ENCODE measurements at regions not wholly inside any gene's neighbourhood (a gene's known extent, or its start where the extent isn't known, plus 50 kb on each side); places are given as distances from the start of the nearest gene placed in this dataset.

GRCh38 chr10:65133652-65134051 is 1612.5 kb downstream of the REEP3 start:
- Histone ChIP-seq H2BK120ac (ENCODE audit: low read depth, low read length) (no peak overlapping the region), H3K4me3 (ENCODE audit: insufficient read depth in 1 of 2, low read depth in 1 of 2, low read length in 2 of 2) (no peak overlapping the region), H3K9ac (ENCODE audit: low read length) (no peak overlapping the region), H3K36me3 (ENCODE audit: control insufficient read depth in 1 of 2, insufficient read depth in 2 of 2, low read depth in 1 of 2, low read length in 2 of 2) (no peaks in the 10 kb centered on the region), H2AK5ac (ENCODE audit: low read length, severe bottlenecking) (no peak overlapping the region), H2BK12ac (ENCODE audit: low read length in 2 of 2) (no peak overlapping the region), H3K4ac (ENCODE audit: low read depth in 1 of 2, low read length in 2 of 2) (no peak overlapping the region), H2BK15ac (ENCODE audit: low read depth, poor library complexity, severe bottlenecking) (no peak overlapping the region), H3K27me3 (ENCODE audit: control insufficient read depth in 1 of 2, insufficient read depth in 1 of 2, low read length in 2 of 2) (no peaks in the 10 kb centered on the region), H4K8ac (ENCODE audit: low read length) (no peak overlapping the region), H3K9me3 (ENCODE audit: control insufficient read depth, low read length) (no peaks in the 10 kb centered on the region), H3K4me2 (ENCODE audit: low read length, poor library complexity, severe bottlenecking) (no peak overlapping the region), H3K4me1 (ENCODE audit: control insufficient read depth, insufficient read depth, low read depth, low read length) (no peaks in the 10 kb centered on the region), H3K79me1 (replicated peaks; ENCODE audit: low read length, poor library complexity, severe bottlenecking) (no peaks in the 10 kb centered on the region), H3K27ac (ENCODE audit: low read length, poor library complexity, severe bottlenecking) (no peak overlapping the region), H3K18ac (ENCODE audit: low read depth in 1 of 2, low read length in 2 of 2) (no peak overlapping the region), H2AFZ (ENCODE audit: low read depth, low read length) (no peak overlapping the region), H3K14ac (ENCODE audit: low read length in 2 of 2) (no peak overlapping the region), H2BK5ac (ENCODE audit: low read depth, low read length, poor library complexity, severe bottlenecking) (no peak overlapping the region), H4K91ac (ENCODE audit: low read length) (no peak overlapping the region), H3K23ac (ENCODE audit: low read length in 2 of 2) (no peak overlapping the region)
- whole genome bisulfite sequencing, result 93% methylated on average over 2 of the region's 5 CpGs
- DNase-seq, result no peak

GRCh38 chr10:65135508-65135907 is 1614.3 kb downstream of the REEP3 start:
- Histone ChIP-seq H4K91ac (ENCODE audit: low read length) (no peak overlapping the region), H3K14ac (ENCODE audit: low read length in 2 of 2) (no peak overlapping the region), H2BK12ac (ENCODE audit: low read length in 2 of 2) (no peak overlapping the region), H3K4ac (ENCODE audit: low read depth in 1 of 2, low read length in 2 of 2) (no peak overlapping the region), H3K27me3 (ENCODE audit: control insufficient read depth in 1 of 2, insufficient read depth in 1 of 2, low read length in 2 of 2) (no peaks in the 10 kb centered on the region), H3K9me3 (ENCODE audit: control insufficient read depth, low read length) (no peaks in the 10 kb centered on the region), H4K8ac (ENCODE audit: low read length) (no peak overlapping the region), H3K27ac (ENCODE audit: low read length, poor library complexity, severe bottlenecking) (no peak overlapping the region), H3K4me2 (ENCODE audit: low read length, poor library complexity, severe bottlenecking) (no peak overlapping the region), H3K36me3 (ENCODE audit: control insufficient read depth in 1 of 2, insufficient read depth in 2 of 2, low read depth in 1 of 2, low read length in 2 of 2) (no peaks in the 10 kb centered on the region), H3K4me3 (ENCODE audit: insufficient read depth in 1 of 2, low read depth in 1 of 2, low read length in 2 of 2) (no peak overlapping the region), H3K79me1 (replicated peaks; ENCODE audit: low read length, poor library complexity, severe bottlenecking) (no peaks in the 10 kb centered on the region), H2BK120ac (ENCODE audit: low read depth, low read length) (no peak overlapping the region), H2BK15ac (ENCODE audit: low read depth, poor library complexity, severe bottlenecking) (no peak overlapping the region), H3K9ac (ENCODE audit: low read length) (no peak overlapping the region), H2AK5ac (ENCODE audit: low read length, severe bottlenecking) (no peak overlapping the region), H2AFZ (ENCODE audit: low read depth, low read length) (no peak overlapping the region), H2BK5ac (ENCODE audit: low read depth, low read length, poor library complexity, severe bottlenecking) (no peak overlapping the region), H3K4me1 (ENCODE audit: control insufficient read depth, insufficient read depth, low read depth, low read length) (no peaks in the 10 kb centered on the region), H3K23ac (ENCODE audit: low read length in 2 of 2) (no peak overlapping the region), H3K18ac (ENCODE audit: low read depth in 1 of 2, low read length in 2 of 2) (no peak overlapping the region)
- no peak for DNase-seq
- 96% methylated on average over 1 of the region's 1 CpG for WGBS

- Histone ChIP-seq H2BK120ac (ENCODE audit: low read depth, low read length) (no peak overlapping the region), H3K4me1 (ENCODE audit: control insufficient read depth, insufficient read depth, low read depth, low read length) (no peaks in the 10 kb centered on the region), H3K79me1 (replicated peaks; ENCODE audit: low read length, poor library complexity, severe bottlenecking) (no peaks in the 10 kb centered on the region), H2AFZ (ENCODE audit: low read depth, low read length) (no peak overlapping the region), H3K18ac (ENCODE audit: low read depth in 1 of 2, low read length in 2 of 2) (no peak overlapping the region), H3K4ac (ENCODE audit: low read depth in 1 of 2, low read length in 2 of 2) (no peak overlapping the region), H3K14ac (ENCODE audit: low read length in 2 of 2) (no peak overlapping the region), H3K27me3 (ENCODE audit: control insufficient read depth in 1 of 2, insufficient read depth in 1 of 2, low read length in 2 of 2) (no peaks in the 10 kb centered on the region), H3K4me2 (ENCODE audit: low read length, poor library complexity, severe bottlenecking) (no peak overlapping the region), H2BK5ac (ENCODE audit: low read depth, low read length, poor library complexity, severe bottlenecking) (no peak overlapping the region), H2AK5ac (ENCODE audit: low read length, severe bottlenecking) (no peak overlapping the region), H3K9me3 (ENCODE audit: control insufficient read depth, low read length) (no peaks in the 10 kb centered on the region), H3K4me3 (ENCODE audit: insufficient read depth in 1 of 2, low read depth in 1 of 2, low read length in 2 of 2) (no peak overlapping the region), H4K91ac (ENCODE audit: low read length) (no peak overlapping the region), H3K23ac (ENCODE audit: low read length in 2 of 2) (no peak overlapping the region), H4K8ac (ENCODE audit: low read length) (no peak overlapping the region), H3K9ac (ENCODE audit: low read length) (no peak overlapping the region), H2BK15ac (ENCODE audit: low read depth, poor library complexity, severe bottlenecking) (no peak overlapping the region), H2BK12ac (ENCODE audit: low read length in 2 of 2) (no peak overlapping the region), H3K27ac (ENCODE audit: low read length, poor library complexity, severe bottlenecking) (no peak overlapping the region), H3K36me3 (ENCODE audit: control insufficient read depth in 1 of 2, insufficient read depth in 2 of 2, low read depth in 1 of 2, low read length in 2 of 2) (no peaks in the 10 kb centered on the region)
- WGBS, result 88% methylated on average over 1 of the region's 2 CpGs
- no peak for DNase-seq
Observed at GRCh38 chr10:65142641-65143435, 1621.6 kb downstream of the REEP3 start.

- DNase-seq, result no peak
- H3K23ac ChIP-seq (ENCODE audit: low read length in 2 of 2), result no peak overlapping the region
- H4K91ac ChIP-seq (ENCODE audit: low read length), result no peak overlapping the region
- no peak overlapping the region for H2BK120ac ChIP-seq (ENCODE audit: low read depth, low read length)
- H3K79me1 ChIP-seq (replicated peaks; ENCODE audit: low read length, poor library complexity, severe bottlenecking), result no peaks in the 10 kb centered on the region
- no peak overlapping the region for H4K8ac ChIP-seq (ENCODE audit: low read length)
- no peak overlapping the region for H3K4me3 ChIP-seq (ENCODE audit: insufficient read depth in 1 of 2, low read depth in 1 of 2, low read length in 2 of 2)
- H3K4me1 ChIP-seq (ENCODE audit: control insufficient read depth, insufficient read depth, low read depth, low read length), result no peaks in the 10 kb centered on the region
- H2AFZ ChIP-seq (ENCODE audit: low read depth, low read length), result no peak overlapping the region
- H3K18ac ChIP-seq (ENCODE audit: low read depth in 1 of 2, low read length in 2 of 2), result no peak overlapping the region
- no peaks in the 10 kb centered on the region for H3K27me3 ChIP-seq (ENCODE audit: control insufficient read depth in 1 of 2, insufficient read depth in 1 of 2, low read length in 2 of 2)
- no peak overlapping the region for H3K27ac ChIP-seq (ENCODE audit: low read length, poor library complexity, severe bottlenecking)
- H2BK5ac ChIP-seq (ENCODE audit: low read depth, low read length, poor library complexity, severe bottlenecking), result no peak overlapping the region
- no peaks in the 10 kb centered on the region for H3K36me3 ChIP-seq (ENCODE audit: control insufficient read depth in 1 of 2, insufficient read depth in 2 of 2, low read depth in 1 of 2, low read length in 2 of 2)
- no peak overlapping the region for H3K14ac ChIP-seq (ENCODE audit: low read length in 2 of 2)
- no peak overlapping the region for H2BK15ac ChIP-seq (ENCODE audit: low read depth, poor library complexity, severe bottlenecking)
- no peak overlapping the region for H3K9ac ChIP-seq (ENCODE audit: low read length)
- H3K9me3 ChIP-seq (ENCODE audit: control insufficient read depth, low read length), result no peaks in the 10 kb centered on the region
- H3K4me2 ChIP-seq (ENCODE audit: low read length, poor library complexity, severe bottlenecking), result no peak overlapping the region
- H2AK5ac ChIP-seq (ENCODE audit: low read length, severe bottlenecking), result no peak overlapping the region
- 95% methylated on average over 1 of the region's 4 CpGs for WGBS
- H3K4ac ChIP-seq (ENCODE audit: low read depth in 1 of 2, low read length in 2 of 2), result no peak overlapping the region
- no peak overlapping the region for H2BK12ac ChIP-seq (ENCODE audit: low read length in 2 of 2)
Observed at GRCh38 chr10:65143723-65144122, 1622.5 kb downstream of the REEP3 start.

All from mesenchymal stem cell (in vitro differentiated cells and primary cell).